GM23338 (cell line): ENCODE measurements at regions not wholly inside any gene's neighbourhood (a gene's known extent, or its start where the extent isn't known, plus 50 kb on each side); places are given as distances from the start of the nearest gene placed in this dataset.

Experiments
- CREB1 ChIP-seq: fragments of 250-450 bp; sonication (Bioruptor Pico); IDR thresholded peaks from 2 replicates; pipeline ENCODE4 v1.5.0; 2020; ENCODE audit warnings: low read depth, mild to moderate bottlenecking, moderate library complexity
- CTCF ChIP-seq, 2 experiments: fragments of 200-600 bp in 1 of 2; sonication (generic) in 1 of 2; conservative IDR thresholded peaks; 2 replicates each; pipeline versions ENCODE4 v1.5.1 to v1.6.1; 2016 to 2017; ENCODE audit warnings: antibody characterized with exemption in 2 of 2, low read depth in 2 of 2, mild to moderate bottlenecking in 2 of 2, moderate library complexity in 1 of 2
- EZH2 ChIP-seq: fragments of 200-600 bp; sonication (generic); IDR thresholded peaks from one replicate; pipeline ENCODE4 v1.8.0; 2017; ENCODE audit warnings: antibody characterized with exemption, mild to moderate bottlenecking, low read depth; ENCODE audit not compliant: unreplicated experiment
- EZH2phosphoT487 ChIP-seq: fragments of 200-600 bp; sonication (generic); IDR thresholded peaks from one replicate; pipeline ENCODE4 v1.8.1; 2018; ENCODE audit warnings: antibody characterized with exemption; ENCODE audit not compliant: unreplicated experiment
- NANOG ChIP-seq: IDR thresholded peaks from 2 replicates; pipeline ENCODE4 v1.6.1; 2016; ENCODE audit warnings: antibody characterized with exemption, borderline replicate concordance
- POLR2AphosphoS5 ChIP-seq: IDR thresholded peaks from 2 replicates; pipeline ENCODE4 v1.6.1; 2016; ENCODE audit warnings: antibody characterized with exemption, low read depth
- REST ChIP-seq: IDR thresholded peaks from one replicate; pipeline ENCODE4 v1.6.1; 2018; ENCODE audit warnings: antibody characterized with exemption; ENCODE audit not compliant: unreplicated experiment
- ZNF462 ChIP-seq: fragments of 250-450 bp; sonication (Bioruptor Pico); IDR thresholded peaks from 2 replicates; pipeline ENCODE4 v1.5.0; 2020; ENCODE audit warnings: mild to moderate bottlenecking, moderate library complexity

GRCh38 chr6:8908638-8909037 lies 473.3 kb upstream of the SLC35B3 start:
- TF ChIP-seq EZH2phosphoT487, result no peak
- no peak for TF ChIP-seq EZH2
- TF ChIP-seq CTCF (conservative IDR thresholded peaks at IDR 0.05; ENCODE audit: low read depth in 2 of 2), result no peak
- no peak for TF ChIP-seq POLR2AphosphoS5
- no peak for TF ChIP-seq REST
- no peak for TF ChIP-seq NANOG
- no peak for TF ChIP-seq ZNF462
- no peak for TF ChIP-seq CREB1 (CRISPR knock-in tag)
